ENCODE measurements at regions not wholly inside any gene's neighbourhood (a gene's known extent, or its start where the extent isn't known, plus 50 kb on each side); places are given as distances from the start of the nearest gene placed in this dataset.

- no peak for TF ChIP-seq CTCF (IDR thresholded peaks at IDR 0.05; ENCODE audit: low read depth, low read length)
- no peak for DNase-seq (ENCODE audit: extremely low read depth, low read depth)
Observed at GRCh38 chr12:34289431-34290380, 267.4 kb downstream of the ALG10 start.

- TF ChIP-seq CTCF (IDR thresholded peaks at IDR 0.05; ENCODE audit: low read depth, low read length): no peak
- no peak for DNase-seq (ENCODE audit: extremely low read depth, low read depth)
Observed at GRCh38 chr12:34290381-34290995, 268.2 kb downstream of the ALG10 start.

GRCh38 chr12:34291001-34291400 lies 268.7 kb downstream of the ALG10 start:
- TF ChIP-seq CTCF (IDR thresholded peaks at IDR 0.05; ENCODE audit: low read depth, low read length): no peak
- DNase-seq (ENCODE audit: extremely low read depth, low read depth): no peak

GRCh38 chr12:34291426-34291901 lies 269.2 kb downstream of the ALG10 start:
- no peak for TF ChIP-seq CTCF (IDR thresholded peaks at IDR 0.05; ENCODE audit: low read depth, low read length)
- no peak for DNase-seq (ENCODE audit: extremely low read depth, low read depth)

GRCh38 chr12:34292736-34293625 lies 270.7 kb downstream of the ALG10 start:
- no peak for DNase-seq (ENCODE audit: extremely low read depth, low read depth)
- no peak for TF ChIP-seq CTCF (IDR thresholded peaks at IDR 0.05; ENCODE audit: low read depth, low read length)

GRCh38 chr12:34294137-34294536 lies 271.8 kb downstream of the ALG10 start:
- TF ChIP-seq CTCF (IDR thresholded peaks at IDR 0.05; ENCODE audit: low read depth, low read length): no peak
- DNase-seq (ENCODE audit: extremely low read depth, low read depth): no peak
